MM.1S (cell line): ENCODE measurements at regions not wholly inside any gene's neighbourhood (a gene's known extent, or its start where the extent isn't known, plus 50 kb on each side); places are given as distances from the start of the nearest gene placed in this dataset.

Source experiments
- DNase-seq: peaks from one replicate; pipeline ENCODE4 v3.0.0-alpha.2; 2015
- H2AFZ ChIP-seq: fragments of 300-600 bp; sonication (generic); 2 replicates; pipeline ENCODE4 v1.6.0; 2016; ENCODE audit warnings: antibody characterized with exemption, low read length
- H3F3A ChIP-seq: fragments of 300-600 bp; sonication (generic); 2 replicates; pipeline ENCODE4 v1.6.1; 2016; ENCODE audit warnings: mild to moderate bottlenecking, antibody characterized with exemption, low read length, moderate library complexity, mixed read lengths; ENCODE audit not compliant: insufficient read depth
- H3K27ac ChIP-seq: fragments of 300-600 bp; sonication (generic); 2 replicates; pipeline ENCODE4 v1.5.1; 2016; ENCODE audit warnings: mild to moderate bottlenecking, low read length
- H3K27me3 ChIP-seq: fragments of 300-600 bp; sonication (generic); replicated peaks from 2 replicates; pipeline ENCODE4 v1.6.0; 2016; ENCODE audit warnings: low read length; ENCODE audit not compliant: insufficient read depth
- H3K36me3 ChIP-seq: fragments of 300-600 bp; sonication (generic); replicated peaks from 2 replicates; pipeline ENCODE4 v1.6.1; 2016; ENCODE audit warnings: mild to moderate bottlenecking, low read length, mixed read lengths; ENCODE audit not compliant: insufficient read depth
- H3K4me1 ChIP-seq: fragments of 300-600 bp; sonication (generic); 2 replicates; pipeline ENCODE4 v1.6.1; 2016; ENCODE audit warnings: low read length, mixed read lengths
- H3K4me2 ChIP-seq: fragments of 300-600 bp; sonication (generic); 2 replicates; pipeline ENCODE4 v1.6.0; 2016; ENCODE audit warnings: low read depth, low read length
- H3K4me3 ChIP-seq: fragments of 300-600 bp; sonication (generic); 2 replicates; pipeline ENCODE4 v1.5.1; 2016; ENCODE audit warnings: low read length, mixed read lengths
- H3K79me2 ChIP-seq: fragments of 300-600 bp; sonication (generic); 2 replicates; pipeline ENCODE4 v1.6.1; 2016; ENCODE audit warnings: mixed run types, low read length, mixed read lengths
- H3K9ac ChIP-seq: fragments of 300-600 bp; sonication (generic); 2 replicates; pipeline ENCODE4 v1.6.1; 2016; ENCODE audit warnings: low read length, mixed read lengths
- H3K9me2 ChIP-seq: fragments of 300-600 bp; sonication (generic); replicated peaks from 2 replicates; pipeline ENCODE4 v1.6.1; 2016; ENCODE audit warnings: mild to moderate bottlenecking, low read length, mixed read lengths; ENCODE audit not compliant: insufficient read depth
- H3K9me3 ChIP-seq: fragments of 300-600 bp; sonication (generic); replicated peaks from 2 replicates; pipeline ENCODE4 v1.6.1; 2016; ENCODE audit warnings: mild to moderate bottlenecking, low read length, mixed read lengths; ENCODE audit not compliant: insufficient read depth
- H4K20me1 ChIP-seq: fragments of 300-600 bp; sonication (generic); 2 replicates; pipeline ENCODE4 v1.6.1; 2016; ENCODE audit warnings: mild to moderate bottlenecking, low read length, moderate library complexity, mixed read lengths; ENCODE audit not compliant: insufficient read depth
- EZH2 ChIP-seq: fragments of 300-600 bp; sonication (generic); optimal IDR thresholded peaks from 2 replicates; pipeline ENCODE3; 2017; ENCODE audit warnings: low read depth, mild to moderate bottlenecking, antibody characterized with exemption, low read length, mixed read lengths
- EZH2phosphoT487 ChIP-seq: fragments of 300-600 bp; sonication (generic); IDR thresholded peaks from 2 replicates; pipeline ENCODE4 v1.6.1; 2018; ENCODE audit warnings: antibody characterized with exemption, low read length
- TF ChIP-seq, protein P1 (sequence below): fragments of 300-600 bp; sonication (generic); IDR thresholded peaks from 2 replicates; pipeline ENCODE4 v1.5.1; 2016; ENCODE audit warnings: antibody characterized with exemption, low read length, mixed read lengths

DNA sequence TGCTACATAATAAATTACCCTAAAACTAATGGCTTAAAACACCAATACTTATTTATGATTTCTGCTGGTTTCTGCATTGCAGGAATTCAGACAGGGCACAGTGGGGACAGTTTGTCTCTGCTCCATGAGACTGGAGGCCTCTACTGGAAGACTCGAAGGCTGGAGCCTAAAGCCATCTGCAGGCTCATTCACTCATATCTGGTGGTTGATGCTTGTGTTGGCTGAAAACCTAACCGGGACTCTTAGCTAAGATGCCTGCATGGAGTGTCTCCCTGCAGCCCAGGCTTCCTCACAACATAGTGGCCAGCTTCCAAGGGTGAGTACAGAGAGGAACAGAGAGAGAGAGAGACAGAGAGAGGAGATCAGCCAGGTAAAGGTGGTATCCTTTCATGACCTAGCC lies 195.5 kb upstream of the FOXA2 start:
- Histone ChIP-seq H3K79me2 (no peaks in the 10 kb centered on the region), H3F3A (no peaks in the 10 kb centered on the region), H3K9me2 (no peaks in the 10 kb centered on the region), H3K9me3 (no peaks in the 10 kb centered on the region), H3K27me3 (no peaks in the 10 kb centered on the region), H3K27ac (no peak overlapping the region), H2AFZ (no peak overlapping the region), H3K36me3 (no peaks in the 10 kb centered on the region), H3K9ac (no peak overlapping the region), H3K4me1 (no peaks in the 10 kb centered on the region), H3K4me3 (no peak overlapping the region), H3K4me2 (no peak overlapping the region), H4K20me1 (no peaks in the 10 kb centered on the region)
- DNase-seq, result no peak
- no peak for TF ChIP-seq EZH2phosphoT487
- TF ChIP-seq, protein P1, sequence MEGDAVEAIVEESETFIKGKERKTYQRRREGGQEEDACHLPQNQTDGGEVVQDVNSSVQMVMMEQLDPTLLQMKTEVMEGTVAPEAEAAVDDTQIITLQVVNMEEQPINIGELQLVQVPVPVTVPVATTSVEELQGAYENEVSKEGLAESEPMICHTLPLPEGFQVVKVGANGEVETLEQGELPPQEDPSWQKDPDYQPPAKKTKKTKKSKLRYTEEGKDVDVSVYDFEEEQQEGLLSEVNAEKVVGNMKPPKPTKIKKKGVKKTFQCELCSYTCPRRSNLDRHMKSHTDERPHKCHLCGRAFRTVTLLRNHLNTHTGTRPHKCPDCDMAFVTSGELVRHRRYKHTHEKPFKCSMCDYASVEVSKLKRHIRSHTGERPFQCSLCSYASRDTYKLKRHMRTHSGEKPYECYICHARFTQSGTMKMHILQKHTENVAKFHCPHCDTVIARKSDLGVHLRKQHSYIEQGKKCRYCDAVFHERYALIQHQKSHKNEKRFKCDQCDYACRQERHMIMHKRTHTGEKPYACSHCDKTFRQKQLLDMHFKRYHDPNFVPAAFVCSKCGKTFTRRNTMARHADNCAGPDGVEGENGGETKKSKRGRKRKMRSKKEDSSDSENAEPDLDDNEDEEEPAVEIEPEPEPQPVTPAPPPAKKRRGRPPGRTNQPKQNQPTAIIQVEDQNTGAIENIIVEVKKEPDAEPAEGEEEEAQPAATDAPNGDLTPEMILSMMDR, result no peak
- no peak for TF ChIP-seq EZH2

- H3F3A ChIP-seq, result no peaks in the 10 kb centered on the region
- TF ChIP-seq EZH2, result no peak
- TF ChIP-seq, protein P1, result no peak
- no peak for TF ChIP-seq EZH2phosphoT487
- H3K27me3 ChIP-seq, result no peaks in the 10 kb centered on the region
- H3K4me1 ChIP-seq, result no peaks in the 10 kb centered on the region
- H3K9ac ChIP-seq, result no peak overlapping the region
- H3K4me2 ChIP-seq, result no peak overlapping the region
- no peaks in the 10 kb centered on the region for H3K36me3 ChIP-seq
- no peak overlapping the region for H3K27ac ChIP-seq
- H3K79me2 ChIP-seq, result no peaks in the 10 kb centered on the region
- H3K9me3 ChIP-seq, result no peaks in the 10 kb centered on the region
- no peaks in the 10 kb centered on the region for H3K9me2 ChIP-seq
- DNase-seq, result no peak
- no peak overlapping the region for H2AFZ ChIP-seq
- no peak overlapping the region for H3K4me3 ChIP-seq
- no peaks in the 10 kb centered on the region for H4K20me1 ChIP-seq
Observed at GRCh38 chr20:22781869-22782268, 197.5 kb upstream of the FOXA2 start.

DNA sequence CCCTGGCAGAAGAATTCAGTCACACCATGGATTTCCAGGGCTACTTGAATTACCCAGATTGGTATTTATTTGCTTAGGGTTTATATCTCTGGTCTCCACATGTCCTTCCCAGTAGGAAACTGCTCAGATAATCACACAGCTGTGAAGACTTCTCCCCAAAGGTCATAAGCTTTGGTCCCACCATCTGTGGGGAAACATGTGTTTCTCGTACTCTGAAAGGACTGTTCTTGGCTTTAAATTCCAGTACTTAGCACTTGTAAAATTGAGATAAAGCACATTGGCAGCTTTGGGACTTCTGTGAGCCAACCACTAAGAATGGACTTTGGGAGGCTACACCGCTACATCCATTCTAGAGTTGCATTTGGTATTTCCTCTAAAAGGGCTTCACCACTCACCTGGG lies 205.3 kb upstream of the FOXA2 start:
- no peaks in the 10 kb centered on the region for H3K4me1 ChIP-seq

More for the DNA sequence above, 205.3 kb upstream of the FOXA2 start:
- Histone ChIP-seq H2AFZ (no peak overlapping the region), H3K27ac (no peak overlapping the region), H3F3A (no peaks in the 10 kb centered on the region), H3K79me2 (no peaks in the 10 kb centered on the region), H3K9ac (no peak overlapping the region), H3K27me3 (no peaks in the 10 kb centered on the region), H3K4me2 (no peak overlapping the region), H3K4me3 (no peak overlapping the region), H3K9me3 (no peaks in the 10 kb centered on the region), H4K20me1 (no peaks in the 10 kb centered on the region), H3K9me2 (no peaks in the 10 kb centered on the region), H3K36me3 (no peaks in the 10 kb centered on the region)
- TF ChIP-seq, protein P1, result no peak
- TF ChIP-seq EZH2phosphoT487 (no peak), EZH2 (no peak)
- DNase-seq, result no peak
